ENCODE measurements at regions not wholly inside any gene's neighbourhood (a gene's known extent, or its start where the extent isn't known, plus 50 kb on each side); places are given as distances from the start of the nearest gene placed in this dataset.

DNA sequence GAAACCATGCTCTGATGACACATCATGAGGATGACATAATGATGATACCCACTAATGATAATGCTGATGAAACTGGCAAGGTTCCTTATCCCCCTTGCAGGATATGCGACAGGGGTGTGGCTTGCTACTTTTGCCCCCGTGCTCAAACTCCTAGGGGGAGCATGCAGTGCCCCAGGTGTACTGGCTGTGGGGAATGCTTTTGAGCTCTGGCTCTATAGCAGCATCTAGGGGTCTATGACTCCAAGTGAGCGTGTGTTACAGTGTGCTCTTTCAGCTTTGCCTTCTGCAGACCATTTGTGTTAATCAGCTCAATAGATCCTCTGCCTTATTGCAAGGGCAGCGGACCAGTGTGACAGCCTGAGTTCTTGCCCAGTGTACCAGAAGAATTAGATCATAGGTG, 1239.5 kb downstream of the SI start:
- no peak for TF ChIP-seq CTCF (tag by site-specific recombination; IDR thresholded peaks at IDR 0.05)
- no peak for TF ChIP-seq HOXD13 (CRISPR knock-in tag; IDR thresholded peaks at IDR 0.05; ENCODE audit: borderline replicate concordance)
- TF ChIP-seq, protein P1, sequence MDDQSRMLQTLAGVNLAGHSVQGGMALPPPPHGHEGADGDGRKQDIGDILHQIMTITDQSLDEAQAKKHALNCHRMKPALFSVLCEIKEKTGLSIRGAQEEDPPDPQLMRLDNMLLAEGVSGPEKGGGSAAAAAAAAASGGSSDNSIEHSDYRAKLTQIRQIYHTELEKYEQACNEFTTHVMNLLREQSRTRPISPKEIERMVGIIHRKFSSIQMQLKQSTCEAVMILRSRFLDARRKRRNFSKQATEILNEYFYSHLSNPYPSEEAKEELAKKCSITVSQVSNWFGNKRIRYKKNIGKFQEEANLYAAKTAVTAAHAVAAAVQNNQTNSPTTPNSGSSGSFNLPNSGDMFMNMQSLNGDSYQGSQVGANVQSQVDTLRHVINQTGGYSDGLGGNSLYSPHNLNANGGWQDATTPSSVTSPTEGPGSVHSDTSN (CRISPR knock-in tag; IDR thresholded peaks at IDR 0.05) = no peak
- TF ChIP-seq, protein P2, sequence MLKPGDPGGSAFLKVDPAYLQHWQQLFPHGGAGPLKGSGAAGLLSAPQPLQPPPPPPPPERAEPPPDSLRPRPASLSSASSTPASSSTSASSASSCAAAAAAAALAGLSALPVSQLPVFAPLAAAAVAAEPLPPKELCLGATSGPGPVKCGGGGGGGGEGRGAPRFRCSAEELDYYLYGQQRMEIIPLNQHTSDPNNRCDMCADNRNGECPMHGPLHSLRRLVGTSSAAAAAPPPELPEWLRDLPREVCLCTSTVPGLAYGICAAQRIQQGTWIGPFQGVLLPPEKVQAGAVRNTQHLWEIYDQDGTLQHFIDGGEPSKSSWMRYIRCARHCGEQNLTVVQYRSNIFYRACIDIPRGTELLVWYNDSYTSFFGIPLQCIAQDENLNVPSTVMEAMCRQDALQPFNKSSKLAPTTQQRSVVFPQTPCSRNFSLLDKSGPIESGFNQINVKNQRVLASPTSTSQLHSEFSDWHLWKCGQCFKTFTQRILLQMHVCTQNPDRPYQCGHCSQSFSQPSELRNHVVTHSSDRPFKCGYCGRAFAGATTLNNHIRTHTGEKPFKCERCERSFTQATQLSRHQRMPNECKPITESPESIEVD (tag by site-specific recombination; IDR thresholded peaks at IDR 0.05) = no peak
- TF ChIP-seq ZFP3 (tag by site-specific recombination; IDR thresholded peaks at IDR 0.05; ENCODE audit: low read depth) = no peak
- no peak for TF ChIP-seq ZNF514 (tag by site-specific recombination; IDR thresholded peaks at IDR 0.05)
- no peak for TF ChIP-seq ZNF24 (tag by site-specific recombination; IDR thresholded peaks at IDR 0.05)
- no peak for TF ChIP-seq ZNF10 (tag by site-specific recombination; IDR thresholded peaks at IDR 0.05)
- TF ChIP-seq, protein P3, sequence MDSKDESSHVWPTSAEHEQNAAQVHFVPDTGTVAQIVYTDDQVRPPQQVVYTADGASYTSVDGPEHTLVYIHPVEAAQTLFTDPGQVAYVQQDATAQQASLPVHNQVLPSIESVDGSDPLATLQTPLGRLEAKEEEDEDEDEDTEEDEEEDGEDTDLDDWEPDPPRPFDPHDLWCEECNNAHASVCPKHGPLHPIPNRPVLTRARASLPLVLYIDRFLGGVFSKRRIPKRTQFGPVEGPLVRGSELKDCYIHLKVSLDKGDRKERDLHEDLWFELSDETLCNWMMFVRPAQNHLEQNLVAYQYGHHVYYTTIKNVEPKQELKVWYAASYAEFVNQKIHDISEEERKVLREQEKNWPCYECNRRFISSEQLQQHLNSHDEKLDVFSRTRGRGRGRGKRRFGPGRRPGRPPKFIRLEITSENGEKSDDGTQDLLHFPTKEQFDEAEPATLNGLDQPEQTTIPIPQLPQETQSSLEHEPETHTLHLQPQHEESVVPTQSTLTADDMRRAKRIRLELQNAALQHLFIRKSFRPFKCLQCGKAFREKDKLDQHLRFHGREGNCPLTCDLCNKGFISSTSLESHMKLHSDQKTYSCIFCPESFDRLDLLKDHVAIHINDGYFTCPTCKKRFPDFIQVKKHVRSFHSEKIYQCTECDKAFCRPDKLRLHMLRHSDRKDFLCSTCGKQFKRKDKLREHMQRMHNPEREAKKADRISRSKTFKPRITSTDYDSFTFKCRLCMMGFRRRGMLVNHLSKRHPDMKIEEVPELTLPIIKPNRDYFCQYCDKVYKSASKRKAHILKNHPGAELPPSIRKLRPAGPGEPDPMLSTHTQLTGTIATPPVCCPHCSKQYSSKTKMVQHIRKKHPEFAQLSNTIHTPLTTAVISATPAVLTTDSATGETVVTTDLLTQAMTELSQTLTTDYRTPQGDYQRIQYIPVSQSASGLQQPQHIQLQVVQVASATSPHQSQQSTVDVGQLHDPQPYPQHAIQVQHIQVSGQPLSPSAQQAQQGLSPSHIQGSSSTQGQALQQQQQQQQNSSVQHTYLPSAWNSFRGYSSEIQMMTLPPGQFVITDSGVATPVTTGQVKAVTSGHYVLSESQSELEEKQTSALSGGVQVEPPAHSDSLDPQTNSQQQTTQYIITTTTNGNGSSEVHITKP (tag by site-specific recombination; IDR thresholded peaks at IDR 0.05) = no peak
- TF ChIP-seq ZNF404 (tag by site-specific recombination; IDR thresholded peaks at IDR 0.05) = no peak

All from HEK293 (cell line).